Stomach smooth muscle (tissue), 2 donors: ENCODE measurements at regions not wholly inside any gene's neighbourhood (a gene's known extent, or its start where the extent isn't known, plus 50 kb on each side); places are given as distances from the start of the nearest gene placed in this dataset.
"Not testable (repeated sequence)": the region's sequence is repeated elsewhere in the genome, so short reads cannot be mapped to it uniquely, and the experiment has no call there.

ENCODE experiments used
- H3K27ac ChIP-seq: one replicate; pipeline ENCODE4 v1.7.0; 2013; ENCODE audit warnings: mild to moderate bottlenecking, low read length, inconsistent platforms
- H3K27me3 ChIP-seq, 2 donors: one replicate each; pipeline ENCODE4 v1.7.0; 2013; ENCODE audit warnings: low read length in 2 of 2; ENCODE audit not compliant: insufficient read depth in 2 of 2, control insufficient read depth in 1 of 2
- H3K36me3 ChIP-seq, 2 donors: one replicate each; pipeline ENCODE4 v1.7.0; 2013; ENCODE audit warnings: low read length in 2 of 2; ENCODE audit not compliant: control insufficient read depth in 2 of 2, insufficient read depth in 2 of 2
- H3K4me1 ChIP-seq: one replicate; pipeline ENCODE4 v1.7.0; 2013; ENCODE audit warnings: low read length; ENCODE audit not compliant: control insufficient read depth, insufficient read depth
- H3K4me3 ChIP-seq, 2 donors: one replicate each; pipeline ENCODE4 v1.7.0; 2013; ENCODE audit warnings: low read length in 2 of 2
- H3K9ac ChIP-seq, 2 donors: one replicate each; pipeline ENCODE4 v1.7.0; 2013; ENCODE audit warnings: low read length in 2 of 2, mild to moderate bottlenecking in 1 of 2
- H3K9me3 ChIP-seq, 2 donors: one replicate each; pipeline ENCODE4 v1.7.0; 2013; ENCODE audit warnings: low read length in 2 of 2; ENCODE audit not compliant: control insufficient read depth in 2 of 2
- donor health status: healthy.
- donor health status: Pancreatic carcinoma.

GRCh38 chr14:49057838-49058510 is 528.2 kb downstream of the RPS29 start:
- Histone ChIP-seq H3K9ac (no peak overlapping the region), H3K4me1 (no peaks in the 10 kb centered on the region), H3K36me3 (no peaks in the 10 kb centered on the region), H3K27me3 (no peaks in the 10 kb centered on the region), H3K4me3 (no peak overlapping the region), H3K9me3 (no peaks in the 10 kb centered on the region), H3K27ac (no peak overlapping the region)

- no peaks in the 10 kb centered on the region for H3K9me3 ChIP-seq
These were observed 530.2 kb downstream of the RPS29 start for GRCh38 chr14:49056021-49056420.

GRCh38 chr14:49052521-49052920 is 533.7 kb downstream of the RPS29 start:
- Histone ChIP-seq H3K9me3 (no peaks in the 10 kb centered on the region), H3K9ac (no peak overlapping the region), H3K4me1 (peaks cover 4% of the 10 kb centered on the region)

More at GRCh38 chr14:49056021-49056420, 530.2 kb downstream of the RPS29 start:
- Histone ChIP-seq H3K9ac (no peak overlapping the region), H3K27ac (no peak overlapping the region), H3K27me3 (no peaks in the 10 kb centered on the region), H3K4me3 (no peak overlapping the region), H3K4me1 (peaks cover 4% of the 10 kb centered on the region), H3K36me3 (no peaks in the 10 kb centered on the region)

DNA sequence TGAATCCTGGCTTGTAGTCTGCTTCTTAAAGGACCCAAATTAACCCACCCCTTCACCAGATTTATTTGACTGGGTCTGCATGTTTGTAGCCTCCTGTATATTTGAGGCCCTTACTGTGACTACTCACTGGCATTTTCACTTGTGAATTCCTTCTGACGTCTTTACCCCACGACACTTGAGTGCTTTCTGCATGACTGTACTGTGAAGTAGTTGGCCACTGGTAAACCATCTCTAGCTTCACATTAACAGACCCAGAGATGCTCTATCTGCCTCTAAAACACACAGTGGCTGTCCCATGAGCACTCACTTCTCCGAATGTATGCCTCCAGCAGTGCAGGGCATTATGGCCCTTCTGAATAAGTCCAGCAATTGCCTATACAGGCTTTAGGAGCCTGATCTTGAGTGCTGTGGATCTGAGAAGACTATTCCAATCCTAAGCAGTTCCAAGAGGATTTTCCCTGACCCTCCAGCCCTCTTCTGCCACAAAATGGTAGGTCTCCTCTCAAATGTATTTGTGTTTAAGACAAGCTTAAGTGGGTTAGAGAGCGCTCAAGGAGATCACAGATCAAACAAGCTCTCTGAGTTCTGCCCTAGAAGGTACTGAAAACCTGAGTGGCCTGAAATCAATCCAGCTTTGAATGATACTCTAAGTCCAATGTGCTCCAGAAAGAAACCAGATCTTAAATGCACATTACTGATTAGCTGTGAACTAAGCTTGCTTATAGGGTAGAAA is 534.7 kb downstream of the RPS29 start:
- Histone ChIP-seq H3K27me3 (no peaks in the 10 kb centered on the region), H3K4me1 (peaks cover 4% of the 10 kb centered on the region), H3K4me3 (no peak overlapping the region), H3K9ac (no peak overlapping the region), H3K36me3 (no peaks in the 10 kb centered on the region), H3K27ac (no peak overlapping the region), H3K9me3 (no peaks in the 10 kb centered on the region)

More at GRCh38 chr14:49052521-49052920, 533.7 kb downstream of the RPS29 start:
- H3K36me3 ChIP-seq = no peaks in the 10 kb centered on the region
- no peak overlapping the region for H3K4me3 ChIP-seq
- no peak overlapping the region for H3K27ac ChIP-seq
- H3K27me3 ChIP-seq = no peaks in the 10 kb centered on the region

DNA sequence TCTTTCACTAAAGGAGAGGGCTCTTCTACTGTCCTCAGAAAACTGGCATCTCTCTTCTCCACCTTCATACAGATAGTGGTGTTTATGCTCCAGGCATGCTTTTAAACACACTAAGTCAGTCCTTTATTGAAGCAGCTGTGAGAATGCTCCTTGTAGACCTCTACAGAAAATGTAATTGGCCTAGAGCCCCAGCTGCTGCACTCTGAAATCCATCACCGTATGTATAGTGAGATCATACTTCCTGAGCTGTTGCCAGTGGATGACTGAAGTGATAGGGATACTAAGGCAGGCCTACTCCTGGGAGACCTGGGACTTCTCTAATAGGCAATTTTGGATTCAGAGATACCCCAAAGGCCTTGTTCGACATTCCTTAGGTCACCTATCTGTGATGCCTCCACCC is 535.4 kb downstream of the RPS29 start:
- Histone ChIP-seq H3K9me3 (no peaks in the 10 kb centered on the region), H3K4me1 (peaks cover 4% of the 10 kb centered on the region), H3K27me3 (no peaks in the 10 kb centered on the region), H3K9ac (no peak overlapping the region), H3K36me3 (no peaks in the 10 kb centered on the region), H3K4me3 (no peak overlapping the region), H3K27ac (no peak overlapping the region)

DNA sequence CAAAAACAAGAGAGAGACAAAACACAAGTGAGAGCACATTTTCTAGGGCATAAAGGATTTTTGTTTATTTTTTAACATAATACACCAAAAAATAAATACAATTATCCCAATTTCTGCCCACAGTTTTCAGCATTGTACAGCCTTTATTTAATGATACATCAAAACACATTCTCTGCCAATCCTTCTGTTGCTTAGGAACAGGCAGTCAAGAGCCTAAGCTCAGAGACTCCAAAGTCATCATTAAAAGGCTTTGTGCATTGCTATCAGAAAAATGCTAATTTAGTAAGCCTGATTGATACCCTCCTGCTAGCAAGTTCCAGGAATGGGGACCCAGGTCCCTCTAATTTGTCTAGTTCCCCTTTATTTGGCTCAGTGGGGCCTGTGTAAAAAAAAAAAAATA is 536.5 kb downstream of the RPS29 start:
- Histone ChIP-seq H3K4me3 (no peak overlapping the region), H3K27ac (no peak overlapping the region), H3K36me3 (no peaks in the 10 kb centered on the region), H3K9me3 (no peaks in the 10 kb centered on the region), H3K27me3 (no peaks in the 10 kb centered on the region), H3K9ac (no peak overlapping the region), H3K4me1 (peaks cover 4% of the 10 kb centered on the region)

DNA sequence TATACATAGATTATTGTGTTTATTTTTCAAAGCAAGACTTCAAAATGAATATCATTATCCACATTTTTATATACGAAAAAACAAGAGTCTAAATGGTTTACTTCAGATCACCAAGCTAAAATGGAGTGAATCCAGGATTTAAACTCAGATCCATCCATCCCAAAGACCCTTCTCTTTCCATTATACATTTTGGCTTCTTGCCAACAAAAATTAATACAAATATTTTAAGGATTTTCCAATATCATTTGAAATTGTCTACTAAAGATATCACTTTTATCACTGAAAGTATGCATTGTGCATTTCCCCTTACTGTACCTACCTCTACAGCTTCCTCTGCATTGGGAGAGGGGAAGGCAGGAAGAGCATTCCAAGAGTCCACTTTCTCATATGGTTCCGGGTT is 541.2 kb downstream of the RPS29 start:
- Histone ChIP-seq H3K9ac (no peak overlapping the region), H3K27ac (no peak overlapping the region), H3K9me3 (no peaks in the 10 kb centered on the region), H3K4me1 (no peaks in the 10 kb centered on the region), H3K4me3 (no peak overlapping the region), H3K36me3 (no peaks in the 10 kb centered on the region), H3K27me3 (no peaks in the 10 kb centered on the region)

- no peak overlapping the region for H3K4me3 ChIP-seq
- H3K9ac ChIP-seq = no peak overlapping the region
- no peaks in the 10 kb centered on the region for H3K4me1 ChIP-seq
- no peaks in the 10 kb centered on the region for H3K36me3 ChIP-seq
- H3K27ac ChIP-seq = no peak overlapping the region
- H3K27me3 ChIP-seq = no peaks in the 10 kb centered on the region
- H3K9me3 ChIP-seq = no peaks in the 10 kb centered on the region
These were observed 549.1 kb downstream of the RPS29 start for GRCh38 chr14:49036984-49037516.

DNA sequence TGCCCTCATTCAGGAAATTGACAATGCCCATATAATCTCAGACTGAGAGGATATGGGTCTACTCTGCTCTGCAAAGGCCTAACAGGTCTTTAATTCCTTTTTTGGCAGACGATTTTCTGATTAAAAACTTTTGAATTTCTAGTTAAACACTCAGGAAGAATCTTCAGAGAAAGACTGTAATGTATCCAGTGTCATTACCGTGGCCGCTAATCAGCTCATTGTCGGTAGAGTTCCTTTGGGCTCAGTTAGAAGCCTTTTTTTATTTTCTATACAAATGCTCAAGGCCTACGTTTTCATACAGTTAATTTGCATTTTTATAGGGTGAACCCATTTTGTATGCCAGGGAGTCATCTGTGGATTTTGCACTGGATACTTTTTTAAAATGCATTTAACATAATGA is 549.9 kb downstream of the RPS29 start:
- no peaks in the 10 kb centered on the region for H3K4me1 ChIP-seq
- no peaks in the 10 kb centered on the region for H3K9me3 ChIP-seq
- no peak overlapping the region for H3K9ac ChIP-seq
- no peak overlapping the region for H3K4me3 ChIP-seq
- H3K27ac ChIP-seq = no peak overlapping the region
- H3K36me3 ChIP-seq = no peaks in the 10 kb centered on the region
- H3K27me3 ChIP-seq = no peaks in the 10 kb centered on the region

- H3K27me3 ChIP-seq = no peaks in the 10 kb centered on the region
- H3K9me3 ChIP-seq = no peaks in the 10 kb centered on the region
- no peaks in the 10 kb centered on the region for H3K4me1 ChIP-seq
- no peak overlapping the region for H3K4me3 ChIP-seq
- no peak overlapping the region for H3K27ac ChIP-seq
- H3K9ac ChIP-seq = no peak overlapping the region
- H3K36me3 ChIP-seq = no peaks in the 10 kb centered on the region
These were observed 553.0 kb downstream of the RPS29 start for GRCh38 chr14:49033131-49033530.

GRCh38 chr14:49031710-49032109 is 554.5 kb downstream of the RPS29 start:
- not testable (repeated sequence) for H3K27ac ChIP-seq, H3K4me1 ChIP-seq, H3K9me3 ChIP-seq, H3K27me3 ChIP-seq, H3K36me3 ChIP-seq, H3K4me3 ChIP-seq, H3K9ac ChIP-seq
